BLaER1 treated with 17β-estradiol and CSF1 and Interleukin-3, amounts not matched to agents 10 nM and 100 nM (cell line): ENCODE measurements at regions not wholly inside any gene's neighbourhood (a gene's known extent, or its start where the extent isn't known, plus 50 kb on each side); places are given as distances from the start of the nearest gene placed in this dataset.

Experiments
- H3K27ac ChIP-seq, 11 experiments: shearing (Covaris generic); formaldehyde crosslinking; 2 replicates each; pipeline ENCODE4 v1.8.1; 2022
- H3K27me3 ChIP-seq, 11 experiments: shearing (Covaris generic); formaldehyde crosslinking; 2 replicates each; pipeline ENCODE4 v1.8.1; 2022
- H3K36me3 ChIP-seq, 11 experiments: shearing (Covaris generic); formaldehyde crosslinking; 2 replicates each; pipeline ENCODE4 v1.8.1; 2022
- H3K4me1 ChIP-seq, 10 experiments: shearing (Covaris generic); formaldehyde crosslinking; 2 replicates each; pipeline ENCODE4 v1.8.1; 2022
- H3K4me2 ChIP-seq, 11 experiments: shearing (Covaris generic); formaldehyde crosslinking; 2 replicates each; pipeline ENCODE4 v1.8.1; 2022
- H3K4me3 ChIP-seq, 10 experiments: shearing (Covaris generic); formaldehyde crosslinking; 2 replicates each; pipeline ENCODE4 v1.8.1; 2022
- H3K9ac ChIP-seq, 11 experiments: shearing (Covaris generic); formaldehyde crosslinking; 2 replicates each; pipeline ENCODE4 v1.8.1; 2022
- H3K9me3 ChIP-seq, 11 experiments: shearing (Covaris generic); formaldehyde crosslinking; replicated peaks in 1 of 11; 2 replicates each; pipeline ENCODE4 v1.8.1; 2022
- H4K20me1 ChIP-seq, 11 experiments: shearing (Covaris generic); formaldehyde crosslinking; 2 replicates each; pipeline ENCODE4 v1.8.1; 2022
- Cebpa-rat ChIP-seq, 11 experiments: shearing (Covaris generic); IDR thresholded peaks; 2 replicates each; pipeline ENCODE4 v1.8.1; 2022

DNA sequence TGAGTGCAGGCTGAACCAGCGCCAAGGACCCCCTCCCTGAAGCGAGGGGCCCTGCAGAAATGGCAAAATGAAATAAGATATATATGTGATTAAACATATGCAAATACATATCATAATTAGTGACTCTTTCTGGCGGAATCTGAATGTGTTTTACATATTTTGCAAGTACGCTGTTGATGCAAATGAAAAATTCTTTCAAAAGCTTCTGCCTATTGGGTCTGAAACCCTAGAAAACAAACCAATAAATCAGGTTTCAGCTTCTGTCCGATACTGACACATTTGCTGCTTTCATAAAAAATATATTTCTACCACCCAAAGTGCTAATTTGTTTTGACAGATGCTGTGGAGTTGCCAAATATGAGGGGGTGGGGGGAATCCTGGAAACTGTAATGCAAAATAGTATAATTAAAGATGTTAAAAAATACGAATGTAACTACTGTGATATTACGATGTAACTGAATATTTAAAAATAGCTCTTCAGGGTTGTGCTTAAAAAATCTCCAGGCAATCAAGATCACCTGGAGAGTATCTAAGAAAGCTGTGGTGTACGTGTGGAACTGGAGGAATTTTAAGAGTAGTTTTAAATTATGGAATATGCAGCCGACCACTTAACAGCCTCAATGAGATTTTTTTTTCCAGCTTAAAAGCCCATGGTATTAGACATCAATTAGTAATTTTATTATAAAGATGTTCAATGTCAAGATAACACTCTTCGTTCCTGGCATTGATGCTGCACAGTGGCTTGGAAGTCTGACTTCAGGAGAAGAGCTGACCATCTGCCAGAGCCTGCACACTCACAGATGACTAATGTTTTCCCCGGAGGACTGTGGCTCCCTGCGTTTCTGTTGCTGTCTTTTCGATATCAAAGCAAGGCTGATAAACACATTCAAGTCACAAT is 122.2 kb upstream of the RCN1 start:
- Histone ChIP-seq H3K36me3 (no peaks in the 10 kb centered on the region), H3K9me3 (peaks cover 0 to 17% (median 8%) of the 10 kb centered on the region in 11 experiments; a peak in 7 of 22 replicates), H3K27me3 (no peaks in the 10 kb centered on the region), H3K4me3 (no peak overlapping the region), H3K9ac (no peak overlapping the region), H4K20me1 (no peaks in the 10 kb centered on the region), H3K27ac (no peak overlapping the region), H3K4me1 (no peaks in the 10 kb centered on the region), H3K4me2 (no peak overlapping the region)
- TF ChIP-seq Cebpa-rat (IDR thresholded peaks at IDR 0.05): no peak

DNA sequence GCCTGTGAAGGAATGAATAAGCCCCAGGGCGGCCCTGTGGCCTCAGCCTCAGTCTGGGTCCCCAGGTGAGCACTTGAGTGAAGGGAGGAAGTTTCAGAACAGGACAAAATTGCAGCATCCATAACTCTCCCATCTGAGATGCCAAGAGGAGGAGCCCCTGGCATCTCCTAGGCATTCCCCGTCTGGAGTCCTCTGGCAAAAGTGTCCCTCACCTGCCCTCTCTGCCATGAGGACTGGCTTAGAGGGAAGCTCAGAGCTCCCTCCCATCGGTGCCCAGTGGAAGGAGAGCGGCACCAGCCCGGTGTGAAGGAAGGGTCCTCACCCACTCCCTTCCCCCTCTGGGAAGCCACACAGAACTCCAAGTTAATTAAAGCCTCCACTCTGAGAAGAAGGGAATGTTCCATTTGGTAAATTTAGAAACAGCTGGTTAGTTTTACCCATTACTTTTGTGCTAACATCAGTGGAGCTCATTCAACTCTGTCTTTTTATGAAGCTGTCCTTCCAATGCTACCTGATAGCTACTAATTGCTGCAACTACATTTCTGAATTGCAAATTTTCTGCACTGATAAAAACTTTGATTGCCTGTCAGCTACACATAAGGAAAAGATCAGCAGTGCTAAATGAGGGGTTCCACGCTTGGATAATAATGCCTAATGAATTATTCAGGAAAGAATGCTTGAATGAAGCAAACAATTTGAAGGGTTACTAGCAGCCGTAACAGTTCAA is 123.3 kb upstream of the RCN1 start:
- Histone ChIP-seq H3K4me1 (no peaks in the 10 kb centered on the region), H3K27me3 (no peaks in the 10 kb centered on the region), H3K36me3 (no peaks in the 10 kb centered on the region), H3K4me3 (no peak overlapping the region), H3K27ac (no peak overlapping the region), H4K20me1 (no peaks in the 10 kb centered on the region), H3K9me3 (peaks cover 0 to 17% (median 8%) of the 10 kb centered on the region in 11 experiments; a peak in 7 of 22 replicates), H3K4me2 (no peak overlapping the region), H3K9ac (no peak overlapping the region)
- no peak for TF ChIP-seq Cebpa-rat (IDR thresholded peaks at IDR 0.05)

GRCh38 chr11:31966846-31967245 is 124.0 kb upstream of the RCN1 start:
- no peak overlapping the region for H3K27ac ChIP-seq
- no peaks in the 10 kb centered on the region for H3K27me3 ChIP-seq
- no peak overlapping the region for H3K9ac ChIP-seq
- H3K9me3 ChIP-seq: peaks cover 0 to 13% (median 4%) of the 10 kb centered on the region in 11 experiments; a peak in 7 of 22 replicates
- no peak overlapping the region for H3K4me3 ChIP-seq
- no peak overlapping the region for H3K4me2 ChIP-seq
- TF ChIP-seq Cebpa-rat (IDR thresholded peaks at IDR 0.05): no peak
- H3K4me1 ChIP-seq: no peaks in the 10 kb centered on the region
- H3K36me3 ChIP-seq: no peaks in the 10 kb centered on the region
- no peaks in the 10 kb centered on the region for H4K20me1 ChIP-seq

GRCh38 chr11:31964181-31964580 is 126.7 kb upstream of the RCN1 start:
- H3K4me2 ChIP-seq: no peak overlapping the region
- no peak for TF ChIP-seq Cebpa-rat (IDR thresholded peaks at IDR 0.05)
- no peaks in the 10 kb centered on the region for H3K27me3 ChIP-seq
- H3K36me3 ChIP-seq: no peaks in the 10 kb centered on the region
- H3K27ac ChIP-seq: no peak overlapping the region
- H3K9me3 ChIP-seq: no peaks in the 10 kb centered on the region
- H4K20me1 ChIP-seq: no peaks in the 10 kb centered on the region
- H3K4me1 ChIP-seq: no peaks in the 10 kb centered on the region
- H3K9ac ChIP-seq: no peak overlapping the region
- no peak overlapping the region for H3K4me3 ChIP-seq

DNA sequence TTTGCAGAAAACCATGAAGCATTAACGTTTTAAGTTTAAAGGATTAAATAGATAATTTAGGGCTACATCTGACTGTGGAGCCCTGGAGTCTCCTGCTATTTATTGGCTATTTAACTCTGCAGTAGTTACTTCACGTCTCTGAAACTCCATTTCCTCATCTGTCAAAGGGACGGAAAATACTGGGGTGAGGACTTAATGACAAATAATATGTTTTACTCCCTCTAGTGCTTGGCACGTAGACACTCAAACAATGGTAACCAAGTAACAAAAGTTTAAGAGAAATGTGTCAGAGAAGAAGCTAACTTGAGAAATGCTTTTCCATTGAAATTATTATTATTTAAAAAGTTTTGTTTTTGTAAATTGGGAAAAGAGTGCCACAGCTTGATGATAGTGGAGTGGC is 130.7 kb upstream of the RCN1 start:
- Histone ChIP-seq H3K27me3 (no peaks in the 10 kb centered on the region), H3K9ac (no peak overlapping the region), H3K4me1 (no peaks in the 10 kb centered on the region), H3K4me2 (no peak overlapping the region), H3K9me3 (no peaks in the 10 kb centered on the region), H3K36me3 (no peaks in the 10 kb centered on the region), H3K27ac (no peak overlapping the region), H3K4me3 (no peak overlapping the region), H4K20me1 (no peaks in the 10 kb centered on the region)
- TF ChIP-seq Cebpa-rat (IDR thresholded peaks at IDR 0.05): no peak

GRCh38 chr11:31959716-31960115 is 131.2 kb upstream of the RCN1 start:
- no peak overlapping the region for H3K4me2 ChIP-seq
- no peak overlapping the region for H3K27ac ChIP-seq
- no peaks in the 10 kb centered on the region for H4K20me1 ChIP-seq
- H3K36me3 ChIP-seq: no peaks in the 10 kb centered on the region
- no peak overlapping the region for H3K4me3 ChIP-seq
- H3K9ac ChIP-seq: no peak overlapping the region
- no peaks in the 10 kb centered on the region for H3K4me1 ChIP-seq
- no peaks in the 10 kb centered on the region for H3K9me3 ChIP-seq
- TF ChIP-seq Cebpa-rat (IDR thresholded peaks at IDR 0.05): no peak
- no peaks in the 10 kb centered on the region for H3K27me3 ChIP-seq

DNA sequence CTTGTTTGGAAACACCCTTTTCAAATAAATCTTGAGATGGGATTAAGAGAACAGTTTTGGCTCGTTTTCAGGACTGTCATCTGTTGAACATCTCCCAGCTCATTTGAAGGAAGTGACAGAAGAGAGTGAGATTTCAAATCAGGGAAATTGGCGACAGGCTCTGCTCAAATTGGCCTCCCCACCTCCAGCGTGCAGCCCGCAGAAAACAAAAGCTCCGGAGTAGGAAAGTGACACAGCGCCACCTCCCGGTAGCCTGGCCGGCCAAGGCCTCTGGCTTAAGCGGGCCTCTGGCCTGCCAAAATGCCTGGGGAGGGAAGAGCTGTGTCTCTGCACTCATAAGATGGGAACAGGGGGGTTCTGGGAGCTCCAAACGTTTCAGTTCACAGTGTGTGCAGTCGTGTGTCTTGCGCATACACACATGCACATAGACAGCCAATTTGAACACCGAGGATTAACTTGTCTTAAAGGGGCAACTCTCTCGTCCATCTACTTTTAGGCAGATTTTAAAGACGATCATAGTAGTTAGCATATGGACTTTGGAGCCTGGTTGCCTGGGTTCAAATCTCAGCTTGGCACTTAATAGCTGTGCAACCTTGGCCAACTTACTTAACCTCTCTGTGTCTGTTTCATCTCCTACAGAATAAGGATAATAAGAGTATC is 132.7 kb upstream of the RCN1 start:
- Histone ChIP-seq H3K36me3 (no peaks in the 10 kb centered on the region), H3K9me3 (no peaks in the 10 kb centered on the region), H3K27ac (no peak overlapping the region), H3K4me1 (peaks cover 0 to 5% (median 2%) of the 10 kb centered on the region in 10 experiments; a peak in 4 of 20 replicates), H3K4me2 (no peak overlapping the region), H3K9ac (no peak overlapping the region), H3K4me3 (no peak overlapping the region), H4K20me1 (no peaks in the 10 kb centered on the region), H3K27me3 (no peaks in the 10 kb centered on the region)
- no peak for TF ChIP-seq Cebpa-rat (IDR thresholded peaks at IDR 0.05)

- no peak overlapping the region for H3K27ac ChIP-seq
- no peaks in the 10 kb centered on the region for H3K27me3 ChIP-seq
- no peak for TF ChIP-seq Cebpa-rat (IDR thresholded peaks at IDR 0.05)
- no peaks in the 10 kb centered on the region for H4K20me1 ChIP-seq
- H3K9me3 ChIP-seq: no peaks in the 10 kb centered on the region
- no peak overlapping the region for H3K9ac ChIP-seq
- no peak overlapping the region for H3K4me2 ChIP-seq
- H3K36me3 ChIP-seq: no peaks in the 10 kb centered on the region
- H3K4me3 ChIP-seq: no peak overlapping the region
- H3K4me1 ChIP-seq: peaks cover 0 to 5% (median 2%) of the 10 kb centered on the region in 10 experiments; a peak in 4 of 20 replicates
These were observed 133.2 kb upstream of the RCN1 start for GRCh38 chr11:31957674-31958073.

DNA sequence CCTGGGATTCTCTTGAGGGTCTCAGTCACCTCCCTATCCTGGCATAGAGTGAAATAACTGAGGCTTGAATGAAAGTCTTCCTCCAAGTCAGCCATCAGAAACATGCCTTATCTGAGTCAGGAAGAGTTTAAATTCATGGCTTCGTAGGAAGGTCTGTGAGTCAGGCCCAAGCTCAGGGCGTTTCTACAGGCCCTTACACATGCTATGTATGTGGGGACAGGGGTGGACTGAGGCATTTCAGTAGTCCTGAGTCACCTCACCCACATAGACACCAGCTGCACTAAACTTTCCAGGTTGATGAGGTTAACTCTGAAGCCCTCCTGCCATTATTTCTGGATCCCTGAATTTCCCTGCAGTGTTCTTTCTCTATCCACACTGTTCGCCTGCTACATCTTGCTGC is 134.6 kb upstream of the RCN1 start:
- H3K36me3 ChIP-seq: no peaks in the 10 kb centered on the region
- peaks cover 0 to 5% (median 2%) of the 10 kb centered on the region in 10 experiments; a peak in 4 of 20 replicates for H3K4me1 ChIP-seq
- TF ChIP-seq Cebpa-rat (IDR thresholded peaks at IDR 0.05): no peak
- no peak overlapping the region for H3K4me2 ChIP-seq
- H3K27ac ChIP-seq: no peak overlapping the region
- no peak overlapping the region for H3K9ac ChIP-seq
- no peaks in the 10 kb centered on the region for H4K20me1 ChIP-seq
- H3K27me3 ChIP-seq: no peaks in the 10 kb centered on the region
- H3K9me3 ChIP-seq: no peaks in the 10 kb centered on the region
- H3K4me3 ChIP-seq: no peak overlapping the region
